Activated CD4-positive, alpha-beta T cell treated with anti-CD3 and anti-CD28 coated beads, Interleukin-2, Interleukin-4, amounts not matched to agents 100 ng/mL and 50 ng/mL, durations not matched to agents 16 hours and 8 hours (primary cell): ENCODE measurements at regions not wholly inside any gene's neighbourhood (a gene's known extent, or its start where the extent isn't known, plus 50 kb on each side); places are given as distances from the start of the nearest gene placed in this dataset.
"Not testable (repeated sequence)": the region's sequence is repeated elsewhere in the genome, so short reads cannot be mapped to it uniquely, and the experiment has no call there.

Experiments
- DNase-seq: peaks from one replicate; pipeline ENCODE4 v3.0.0-alpha.2; 2020; ENCODE audit warnings: low spot score

- no peak for DNase-seq
Measured at GRCh38 chr1:98113811-98114210, 193.0 kb upstream of the DPYD start.

DNA sequence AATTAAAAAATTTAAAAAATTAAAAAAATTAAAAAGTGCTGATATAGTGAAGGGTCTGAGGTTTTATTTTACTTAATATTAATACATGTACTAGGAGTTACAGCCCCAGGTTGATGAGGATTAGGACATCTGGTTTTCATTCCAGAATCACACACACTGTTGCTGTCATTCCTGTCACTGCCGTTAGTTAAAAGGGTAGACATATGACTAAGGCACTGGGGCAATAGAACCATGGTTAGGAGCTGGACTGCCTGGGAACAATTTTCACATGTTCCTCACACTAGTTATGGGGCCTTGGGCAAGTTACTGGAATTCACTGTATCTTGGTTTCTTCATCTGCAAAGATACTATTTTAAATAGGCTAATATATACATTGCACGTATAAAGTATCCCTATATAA, 191.8 kb upstream of the DPYD start:
- no peak for DNase-seq

DNA sequence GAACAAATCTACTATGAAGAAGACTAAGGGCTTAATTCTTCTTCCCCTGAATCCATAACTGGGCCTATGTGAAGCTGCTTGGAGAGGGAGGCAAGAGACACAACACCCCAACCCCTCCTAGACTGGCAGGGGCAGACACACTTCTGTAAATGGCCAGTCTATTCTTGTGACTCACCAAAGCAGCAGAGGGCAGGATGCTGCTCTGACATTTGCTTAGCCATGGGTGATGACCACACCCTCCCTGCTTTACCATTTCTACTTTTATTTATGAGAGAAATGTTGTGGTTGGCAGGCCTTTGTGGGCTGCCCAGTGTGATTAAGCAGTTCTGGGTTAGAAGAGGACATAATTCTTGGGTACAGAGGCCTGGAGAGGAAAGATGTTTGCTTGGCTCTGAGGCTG, 189.8 kb upstream of the DPYD start:
- no peak for DNase-seq

- DNase-seq, result not testable (repeated sequence)
Measured at GRCh38 chr1:98108378-98108777, 187.5 kb upstream of the DPYD start.

DNA sequence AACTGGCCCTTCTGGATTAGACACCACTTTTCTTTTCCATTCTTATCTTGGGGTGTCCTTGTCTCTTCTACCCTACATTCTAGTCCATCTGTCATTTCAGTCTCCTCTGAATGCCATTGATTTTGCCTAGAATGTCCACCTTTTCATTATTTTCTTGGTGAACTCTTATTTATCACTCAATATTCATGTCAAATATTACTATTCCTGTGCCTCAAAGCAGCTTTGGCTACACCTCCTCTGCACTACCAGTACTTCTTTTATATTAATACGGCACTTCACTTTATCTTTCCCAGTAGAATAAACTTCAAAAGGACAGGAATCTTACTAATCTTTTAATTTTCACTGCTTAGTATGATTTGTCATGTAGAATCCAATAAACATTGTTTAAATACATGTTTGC, 186.4 kb upstream of the DPYD start:
- no peak for DNase-seq

DNA sequence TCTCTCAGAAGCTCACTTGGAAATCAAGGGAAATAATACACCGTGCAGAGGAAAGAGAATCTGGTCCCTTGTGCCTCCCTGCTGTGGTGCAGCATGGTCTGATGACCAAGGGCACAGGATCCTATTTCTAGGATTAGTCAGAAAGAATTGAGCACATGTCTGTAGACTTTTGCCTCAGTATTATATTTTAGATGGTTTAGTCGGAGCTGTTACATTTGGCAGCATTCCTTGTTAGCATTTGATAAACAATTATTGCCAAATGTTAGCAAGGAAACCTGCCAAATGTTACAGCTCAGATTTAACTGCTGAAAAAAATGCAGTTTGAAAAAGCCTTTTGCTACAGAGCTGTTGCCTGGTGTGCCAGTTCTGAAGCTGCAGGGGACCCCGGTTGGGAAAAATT, 183.5 kb upstream of the DPYD start:
- DNase-seq, result no peak

DNA sequence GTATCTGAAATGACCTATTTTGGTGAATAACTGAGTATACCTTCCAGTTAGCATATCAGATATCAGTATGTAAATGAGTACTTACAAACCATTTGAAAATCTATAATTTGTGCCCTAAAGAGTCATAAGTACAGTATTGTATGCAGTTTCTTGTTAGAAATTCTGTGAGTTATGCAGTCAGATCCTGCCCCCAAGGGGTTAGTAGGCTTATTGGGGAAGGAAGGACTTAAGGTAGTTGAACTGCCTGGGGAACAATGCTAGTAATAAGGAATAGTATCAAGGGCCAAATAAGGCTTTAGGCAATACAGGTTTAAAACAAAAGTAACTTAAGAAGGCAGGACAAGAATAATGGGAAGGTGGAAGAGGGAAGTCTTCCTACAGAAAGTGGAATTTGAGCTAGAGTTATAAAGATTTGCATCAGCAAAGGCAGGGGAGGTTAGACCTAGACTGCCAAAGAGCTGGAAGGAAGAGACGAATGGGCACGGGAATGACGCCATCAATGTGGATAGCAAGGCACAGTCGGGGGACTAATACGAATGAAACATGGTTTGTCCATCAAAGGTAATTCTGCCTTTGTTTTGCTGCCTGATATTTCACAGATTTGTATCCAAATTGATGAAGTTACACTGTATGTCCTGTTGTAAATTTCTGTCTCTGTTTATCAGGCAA, 182.9 kb upstream of the DPYD start:
- no peak for DNase-seq

- no peak for DNase-seq
Measured at GRCh38 chr1:98102345-98103030, 181.7 kb upstream of the DPYD start.

DNA sequence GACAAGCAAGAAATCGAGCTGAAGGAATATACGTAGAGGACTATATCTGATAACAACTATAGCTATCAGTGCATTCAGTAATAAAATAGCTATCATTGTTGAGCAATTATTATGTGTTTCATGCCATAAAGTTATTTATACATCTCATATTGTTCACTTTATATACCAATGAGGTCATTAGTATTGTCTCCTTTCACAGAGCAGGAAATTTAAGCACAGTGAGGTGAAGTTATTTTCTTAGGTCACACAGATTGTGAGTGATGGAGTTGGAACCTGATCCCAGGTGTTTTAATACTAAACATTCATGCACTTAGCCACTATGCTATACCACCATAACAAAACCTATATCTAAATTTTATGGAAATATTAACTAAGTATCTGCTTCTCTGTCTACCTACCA, 180.5 kb upstream of the DPYD start:
- no peak for DNase-seq

- no peak for DNase-seq
Measured at GRCh38 chr1:98099501-98099900, 178.7 kb upstream of the DPYD start.

- DNase-seq, result no peak
Measured at GRCh38 chr1:98098473-98098872, 177.6 kb upstream of the DPYD start.

DNA sequence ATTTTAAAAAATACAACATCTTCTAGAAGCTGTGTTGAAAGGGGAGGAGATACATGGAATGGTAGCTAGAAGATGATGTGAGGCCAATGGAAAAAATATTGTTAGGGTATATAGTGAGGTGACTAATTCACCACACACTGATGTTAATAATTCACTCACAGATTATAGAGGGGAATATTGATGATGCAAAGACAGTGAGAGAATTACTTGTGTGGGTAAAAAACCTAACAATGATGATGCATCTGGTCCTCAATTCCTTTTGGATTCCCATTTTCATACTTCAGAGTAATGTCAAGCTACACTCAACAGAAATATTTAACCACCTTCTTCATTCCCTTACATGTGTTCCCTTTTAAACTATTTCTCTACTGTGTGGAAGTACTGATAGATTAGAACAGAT, 169.5 kb upstream of the DPYD start:
- DNase-seq, result no peak

GRCh38 chr1:98088381-98088780, 167.5 kb upstream of the DPYD start:
- DNase-seq, result no peak

DNA sequence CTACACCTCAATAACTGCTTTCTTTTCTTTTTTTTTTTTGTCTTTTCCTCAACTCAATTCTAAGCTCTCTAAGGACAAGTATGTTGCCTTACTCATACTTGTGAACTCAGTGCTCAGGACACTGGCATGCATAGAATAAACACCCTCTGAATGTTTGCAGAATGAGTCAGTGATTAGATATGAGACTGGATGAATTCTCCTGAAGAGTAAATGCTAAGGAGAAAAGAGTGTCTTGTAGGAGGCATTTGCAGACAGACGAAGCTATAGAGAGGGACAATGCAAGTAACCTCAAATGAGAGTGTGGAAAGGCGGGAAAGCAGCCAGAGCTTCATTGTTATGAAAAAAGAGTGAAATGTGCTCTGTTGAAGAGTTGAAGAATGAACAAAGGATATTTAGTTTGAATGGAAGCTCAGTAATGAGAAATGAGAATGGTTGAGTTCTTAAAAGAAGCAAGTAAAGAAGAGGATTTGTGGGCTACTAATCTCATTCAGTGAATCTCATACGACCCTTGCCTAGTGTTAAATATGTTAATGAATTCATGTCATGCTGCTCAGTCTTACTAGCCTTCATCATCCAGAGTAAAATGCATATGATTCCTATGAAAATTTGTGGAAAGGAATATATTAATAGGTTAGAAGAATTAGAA, 166.1 kb upstream of the DPYD start:
- DNase-seq, result no peak

DNA sequence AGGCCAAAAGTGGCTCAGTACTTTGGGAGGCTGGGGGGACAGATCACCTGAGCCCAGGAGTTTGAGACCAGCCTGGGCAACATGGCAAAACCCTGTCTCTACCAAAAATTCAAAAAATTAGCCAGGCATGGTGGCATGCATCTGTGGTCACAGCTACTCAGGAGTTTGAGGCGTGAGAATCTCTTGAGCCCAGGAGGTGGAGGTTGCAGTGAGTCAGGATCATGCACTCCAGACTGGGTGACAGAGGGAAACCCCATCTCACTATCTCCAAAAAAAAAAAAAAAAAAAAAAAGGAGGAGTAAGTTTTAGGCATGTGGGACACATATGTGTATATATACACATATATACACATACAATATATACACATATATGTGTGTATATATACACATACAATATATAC, 165.3 kb upstream of the DPYD start:
- DNase-seq, result no peak

DNA sequence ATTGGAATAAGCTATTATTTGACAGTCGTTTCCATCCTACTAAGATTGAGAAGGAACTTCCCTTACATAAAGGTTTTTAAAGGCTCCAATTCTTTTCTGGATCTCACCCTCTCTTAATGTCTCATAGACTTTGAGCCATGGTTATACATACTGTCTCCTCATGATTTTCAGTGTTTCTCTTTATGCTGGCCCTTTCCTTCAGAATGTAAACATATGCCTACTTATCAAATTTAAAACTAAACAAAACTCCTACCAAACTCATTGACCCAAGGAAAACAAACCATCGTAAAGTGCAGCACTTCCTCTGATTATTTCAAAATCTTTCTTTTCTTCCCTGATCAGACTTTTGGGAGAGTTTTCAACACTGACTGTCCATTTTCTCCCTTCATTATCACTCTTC, 163.4 kb upstream of the DPYD start:
- no peak for DNase-seq

DNA sequence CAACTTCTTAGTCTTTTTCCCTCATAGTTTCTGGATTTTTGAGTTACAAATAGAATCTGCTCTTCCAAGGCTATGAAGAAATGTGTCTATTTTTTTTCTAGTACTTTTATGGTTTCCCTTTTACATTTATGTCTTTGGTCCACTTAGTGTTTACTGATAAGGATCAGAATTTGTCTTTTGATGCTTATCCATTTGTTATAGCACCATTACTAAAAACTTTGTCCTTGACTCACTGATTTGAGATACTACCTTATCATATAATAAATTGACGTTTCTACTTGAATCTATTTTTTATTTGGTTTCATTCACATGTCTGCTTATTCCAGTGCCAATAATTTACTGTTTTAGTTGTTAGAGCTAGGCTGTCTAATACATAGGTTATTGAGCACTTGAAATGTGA, 161.1 kb upstream of the DPYD start:
- no peak for DNase-seq

- DNase-seq, result no peak
Measured at GRCh38 chr1:98078596-98078995, 157.8 kb upstream of the DPYD start.

- DNase-seq, result no peak
Measured at GRCh38 chr1:98077691-98078090, 156.9 kb upstream of the DPYD start.

DNA sequence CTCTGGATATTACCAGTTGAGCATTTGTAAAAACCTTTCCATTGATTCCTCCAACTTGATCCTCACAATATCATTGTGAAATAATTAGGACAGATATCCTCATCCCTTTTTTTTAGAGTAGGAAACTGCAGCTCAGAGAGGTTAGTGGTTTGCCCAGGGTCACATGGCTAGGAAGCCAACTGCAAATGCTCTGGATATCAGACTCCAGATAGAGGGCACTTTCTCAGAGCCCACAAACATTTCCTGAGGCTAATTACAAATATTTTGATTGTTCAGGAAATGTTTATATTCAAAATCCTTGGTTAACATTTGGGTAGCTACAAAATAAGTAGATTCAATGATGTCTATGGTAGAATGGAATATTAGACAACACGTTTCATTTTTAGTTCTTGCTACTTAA, 154.8 kb upstream of the DPYD start:
- no peak for DNase-seq

DNA sequence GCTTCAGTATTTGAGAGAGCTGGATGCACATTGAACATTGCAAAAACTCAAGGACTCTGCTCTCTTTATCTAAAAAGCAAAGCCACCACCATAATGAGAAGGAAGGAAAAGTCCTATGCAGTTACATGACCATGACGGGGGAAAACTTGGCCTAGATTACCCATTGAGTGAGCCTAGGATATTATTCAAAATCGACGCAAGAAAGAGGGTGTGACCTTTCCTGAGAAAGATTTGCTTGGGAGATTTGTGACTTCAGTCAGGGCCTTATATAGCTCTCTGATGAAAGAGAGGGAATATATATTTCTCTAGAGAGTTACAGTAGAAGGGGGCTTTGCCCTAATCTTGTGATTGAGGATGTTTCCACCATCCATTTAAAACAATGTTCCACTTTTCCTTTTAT, 153.0 kb upstream of the DPYD start:
- DNase-seq, result no peak

DNA sequence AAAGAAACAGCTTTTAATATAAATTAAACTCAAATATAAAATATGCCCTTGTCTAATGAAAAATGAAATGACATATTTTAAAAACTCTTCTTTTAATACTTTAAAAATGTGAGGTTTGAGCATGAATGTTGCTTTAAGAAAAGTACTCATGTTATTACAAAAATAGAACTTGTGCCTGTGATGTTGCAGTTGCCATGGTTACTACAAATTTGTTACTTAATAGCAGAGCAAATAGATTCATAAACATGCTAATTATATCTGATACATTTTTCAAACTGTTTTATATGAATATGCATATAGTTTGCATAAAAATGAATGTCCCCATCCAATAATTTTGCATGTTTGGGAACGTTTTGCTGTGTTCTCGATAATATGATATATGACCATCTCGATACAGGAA, 152.3 kb upstream of the DPYD start:
- DNase-seq, result no peak

GRCh38 chr1:98072047-98072446, 151.2 kb upstream of the DPYD start:
- DNase-seq, result no peak

DNA sequence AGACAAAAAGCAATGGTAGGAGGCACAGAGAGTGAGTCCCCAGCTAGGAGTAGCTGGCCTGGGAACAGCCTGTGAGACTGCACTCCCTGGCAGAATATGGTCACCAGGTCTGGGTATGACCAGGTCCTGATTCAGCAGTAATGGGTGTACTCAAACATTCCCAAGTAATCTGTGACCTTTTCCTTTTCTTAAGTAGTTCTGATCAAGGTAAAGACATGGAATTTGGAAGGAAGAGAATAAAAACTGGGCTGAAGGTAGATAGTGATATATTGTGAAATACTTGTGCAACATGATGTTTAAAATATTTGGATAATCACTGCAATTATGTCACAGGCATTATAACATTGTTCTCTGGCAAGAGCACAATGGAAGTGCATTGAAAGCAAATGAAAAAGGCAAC, 147.2 kb upstream of the DPYD start:
- DNase-seq, result no peak
